ENCODE measurements at regions not wholly inside any gene's neighbourhood (a gene's known extent, or its start where the extent isn't known, plus 50 kb on each side); places are given as distances from the start of the nearest gene placed in this dataset.

DNA sequence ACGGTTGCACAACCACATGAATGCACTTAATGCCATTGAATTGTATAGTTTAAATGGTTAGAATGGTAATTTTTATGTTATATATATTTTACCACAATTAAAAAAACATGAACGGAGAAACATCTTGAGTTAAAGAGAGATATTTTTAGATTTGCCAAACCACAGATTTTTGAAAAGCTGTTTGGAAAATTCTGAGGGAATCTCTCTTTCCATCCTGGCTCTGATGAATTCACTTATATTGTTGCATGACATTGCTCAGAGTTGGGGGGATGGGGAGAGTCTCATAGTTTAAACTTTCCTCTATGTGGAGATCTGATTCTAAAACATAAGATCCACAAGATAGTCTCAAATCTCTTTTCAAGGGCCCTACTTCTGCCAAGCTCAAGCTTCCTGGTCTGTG is 275.0 kb upstream of the NPVF start:
- no peaks in the 10 kb centered on the region for H3K27me3 ChIP-seq (ENCODE audit: control insufficient read depth, insufficient read depth, low read length)
- FAIRE-seq (no peak), DNase-seq (no peak)
- H3K9ac ChIP-seq (ENCODE audit: low read length in 3 of 3), result no peak overlapping the region
- TF ChIP-seq CTCF (IDR thresholded peaks at IDR 0.05; ENCODE audit: borderline replicate concordance, extremely low read depth, insufficient read depth), result no peak
- intact Hi-C loops (cut with DNase I), result no loop called here
- no peaks in the 10 kb centered on the region for H3K36me3 ChIP-seq (ENCODE audit: control insufficient read depth in 2 of 3, insufficient read depth in 3 of 3, low read length in 3 of 3)
- H3K4me3 ChIP-seq (ENCODE audit: low read length in 3 of 3), result no peak overlapping the region
- no peak overlapping the region for H3K27ac ChIP-seq (ENCODE audit: low read depth in 2 of 2, low read length in 2 of 2)
- H3K4me1 ChIP-seq (ENCODE audit: control insufficient read depth in 2 of 3, insufficient read depth in 2 of 3, low read depth in 1 of 3, low read length in 3 of 3), result no peaks in the 10 kb centered on the region
- no peaks in the 10 kb centered on the region for H3K9me3 ChIP-seq (ENCODE audit: control insufficient read depth in 2 of 3, insufficient read depth in 1 of 3, low read length in 3 of 3)

GRCh38 chr7:25512061-25512687 is 283.9 kb upstream of the NPVF start:
- H3K27me3 ChIP-seq (ENCODE audit: control insufficient read depth, insufficient read depth, low read length), result no peaks in the 10 kb centered on the region
- no peak overlapping the region for H3K4me3 ChIP-seq (ENCODE audit: low read length in 3 of 3)
- intact Hi-C loops (cut with DNase I), result no loop called here
- H3K36me3 ChIP-seq (ENCODE audit: control insufficient read depth in 2 of 3, insufficient read depth in 3 of 3, low read length in 3 of 3), result no peaks in the 10 kb centered on the region
- H3K9me3 ChIP-seq (ENCODE audit: control insufficient read depth in 2 of 3, insufficient read depth in 1 of 3, low read length in 3 of 3), result peaks cover 0 to 8% (median 0%) of the 10 kb centered on the region in 3 donors
- no peak overlapping the region for H3K9ac ChIP-seq (ENCODE audit: low read length in 3 of 3)
- FAIRE-seq (no peak), DNase-seq (no peak)
- no peaks in the 10 kb centered on the region for H3K4me1 ChIP-seq (ENCODE audit: control insufficient read depth in 2 of 3, insufficient read depth in 2 of 3, low read depth in 1 of 3, low read length in 3 of 3)
- no peak for TF ChIP-seq CTCF (IDR thresholded peaks at IDR 0.05; ENCODE audit: borderline replicate concordance, extremely low read depth, insufficient read depth)
- H3K27ac ChIP-seq (ENCODE audit: low read depth in 2 of 2, low read length in 2 of 2), result no peak overlapping the region

GRCh38 chr7:25515633-25516275 is 287.5 kb upstream of the NPVF start:
- no peak overlapping the region for H3K4me3 ChIP-seq (ENCODE audit: low read length in 3 of 3)
- H3K9me3 ChIP-seq (ENCODE audit: control insufficient read depth in 2 of 3, insufficient read depth in 1 of 3, low read length in 3 of 3), result no peaks in the 10 kb centered on the region
- no peaks in the 10 kb centered on the region for H3K36me3 ChIP-seq (ENCODE audit: control insufficient read depth in 2 of 3, insufficient read depth in 3 of 3, low read length in 3 of 3)
- DNase-seq (no peak), FAIRE-seq (no peak)
- no peaks in the 10 kb centered on the region for H3K27me3 ChIP-seq (ENCODE audit: control insufficient read depth, insufficient read depth, low read length)
- H3K4me1 ChIP-seq (ENCODE audit: control insufficient read depth in 2 of 3, insufficient read depth in 2 of 3, low read depth in 1 of 3, low read length in 3 of 3), result peaks cover 0 to 2% (median 0%) of the 10 kb centered on the region in 3 donors
- intact Hi-C loops (cut with DNase I), result no loop called here
- no peak overlapping the region for H3K9ac ChIP-seq (ENCODE audit: low read length in 3 of 3)
- no peak overlapping the region for H3K27ac ChIP-seq (ENCODE audit: low read depth in 2 of 2, low read length in 2 of 2)
- TF ChIP-seq CTCF (IDR thresholded peaks at IDR 0.05; ENCODE audit: borderline replicate concordance, extremely low read depth, insufficient read depth), result no peak

Data from kidney (tissue), 13 donors.